ENCODE measurements at regions not wholly inside any gene's neighbourhood (a gene's known extent, or its start where the extent isn't known, plus 50 kb on each side); places are given as distances from the start of the nearest gene placed in this dataset.

DNA sequence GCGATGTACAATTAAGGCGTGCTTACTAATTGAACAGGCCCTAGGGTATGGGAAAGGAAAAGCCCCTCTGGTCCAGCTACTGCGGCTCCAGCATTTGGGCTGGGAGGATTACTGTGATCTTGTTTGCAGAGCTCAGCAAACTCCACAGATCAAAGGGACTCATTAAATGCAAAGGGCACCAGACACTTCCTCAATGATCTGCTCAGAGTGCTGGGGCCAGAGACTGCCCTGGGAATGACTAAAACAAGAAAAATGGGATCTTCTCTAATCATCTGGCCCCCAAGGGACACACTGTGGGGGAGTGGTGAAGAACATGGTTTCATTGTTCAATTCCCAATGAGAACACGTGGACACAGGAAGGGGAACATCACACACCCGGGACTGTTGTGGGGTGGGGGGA, 85.0 kb downstream of the MARCHF4 start:
- no peak overlapping the region for H3K9ac ChIP-seq (ENCODE audit: low read length)
- no peak overlapping the region for H3K27ac ChIP-seq (ENCODE audit: low read depth, low read length, poor library complexity, severe bottlenecking)
- no peaks in the 10 kb centered on the region for H3F3A ChIP-seq (ENCODE audit: insufficient read depth, low read length)
- no peak overlapping the region for H3K4me3 ChIP-seq (ENCODE audit: low read depth, low read length, poor library complexity, severe bottlenecking)
- no peak overlapping the region for H3K4me2 ChIP-seq (ENCODE audit: low read length)
- H3K9me3 ChIP-seq (ENCODE audit: low read length), result no peaks in the 10 kb centered on the region
- H3K9me2 ChIP-seq (ENCODE audit: low read depth, low read length), result no peaks in the 10 kb centered on the region
- no peaks in the 10 kb centered on the region for H3K4me1 ChIP-seq (ENCODE audit: insufficient read depth, low read length, severe bottlenecking)
- H2AFZ ChIP-seq (ENCODE audit: low read length), result no peak overlapping the region
- no peaks in the 10 kb centered on the region for H3K79me2 ChIP-seq (ENCODE audit: insufficient read depth, low read length)
- H3K27me3 ChIP-seq (ENCODE audit: insufficient read depth, low read length), result no peaks in the 10 kb centered on the region
- TF ChIP-seq, protein P1, sequence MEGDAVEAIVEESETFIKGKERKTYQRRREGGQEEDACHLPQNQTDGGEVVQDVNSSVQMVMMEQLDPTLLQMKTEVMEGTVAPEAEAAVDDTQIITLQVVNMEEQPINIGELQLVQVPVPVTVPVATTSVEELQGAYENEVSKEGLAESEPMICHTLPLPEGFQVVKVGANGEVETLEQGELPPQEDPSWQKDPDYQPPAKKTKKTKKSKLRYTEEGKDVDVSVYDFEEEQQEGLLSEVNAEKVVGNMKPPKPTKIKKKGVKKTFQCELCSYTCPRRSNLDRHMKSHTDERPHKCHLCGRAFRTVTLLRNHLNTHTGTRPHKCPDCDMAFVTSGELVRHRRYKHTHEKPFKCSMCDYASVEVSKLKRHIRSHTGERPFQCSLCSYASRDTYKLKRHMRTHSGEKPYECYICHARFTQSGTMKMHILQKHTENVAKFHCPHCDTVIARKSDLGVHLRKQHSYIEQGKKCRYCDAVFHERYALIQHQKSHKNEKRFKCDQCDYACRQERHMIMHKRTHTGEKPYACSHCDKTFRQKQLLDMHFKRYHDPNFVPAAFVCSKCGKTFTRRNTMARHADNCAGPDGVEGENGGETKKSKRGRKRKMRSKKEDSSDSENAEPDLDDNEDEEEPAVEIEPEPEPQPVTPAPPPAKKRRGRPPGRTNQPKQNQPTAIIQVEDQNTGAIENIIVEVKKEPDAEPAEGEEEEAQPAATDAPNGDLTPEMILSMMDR (IDR thresholded peaks at IDR 0.05; ENCODE audit: low read length), result no peak
- TF ChIP-seq EZH2 (IDR thresholded peaks at IDR 0.05; ENCODE audit: borderline replicate concordance, low read length), result no peak
- no peaks in the 10 kb centered on the region for H3K36me3 ChIP-seq (ENCODE audit: insufficient read depth, low read length)
- no peaks in the 10 kb centered on the region for H4K20me1 ChIP-seq (ENCODE audit: insufficient read depth, low read length)

DNA sequence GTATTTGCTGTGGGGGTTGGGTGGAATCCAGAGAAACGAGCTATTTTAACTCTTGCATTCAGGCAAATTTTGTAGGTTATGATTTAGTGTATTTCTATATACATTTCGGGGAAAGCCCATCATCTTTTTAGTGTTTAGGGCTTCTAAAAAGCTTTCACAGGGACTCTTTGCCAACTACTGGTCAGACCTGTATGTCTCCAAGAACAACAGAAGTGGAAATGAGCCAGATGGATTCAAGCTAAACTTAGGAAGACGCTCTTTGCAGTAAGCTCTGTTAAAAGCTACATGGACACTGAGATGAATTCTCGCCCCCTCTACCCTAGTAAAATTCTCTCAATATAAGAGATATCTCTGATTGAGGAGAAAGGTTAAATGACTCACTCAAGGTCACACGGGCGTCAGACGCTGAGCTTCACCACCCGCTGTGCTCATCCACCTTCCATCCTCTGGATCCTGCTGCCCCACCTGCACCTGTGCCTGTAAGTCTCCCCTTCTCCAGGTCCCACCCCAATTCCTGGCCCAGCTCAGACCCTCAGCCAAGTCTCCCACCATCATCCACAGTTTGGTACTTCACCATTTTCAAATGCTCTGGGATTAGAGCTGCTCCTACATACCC, 85.6 kb downstream of the MARCHF4 start:
- Histone ChIP-seq H3K9me3 (ENCODE audit: low read length) (no peaks in the 10 kb centered on the region), H3F3A (ENCODE audit: insufficient read depth, low read length) (no peaks in the 10 kb centered on the region), H3K27me3 (ENCODE audit: insufficient read depth, low read length) (no peaks in the 10 kb centered on the region), H3K4me3 (ENCODE audit: low read depth, low read length, poor library complexity, severe bottlenecking) (no peak overlapping the region), H3K27ac (ENCODE audit: low read depth, low read length, poor library complexity, severe bottlenecking) (no peak overlapping the region), H3K4me2 (ENCODE audit: low read length) (no peak overlapping the region), H3K4me1 (ENCODE audit: insufficient read depth, low read length, severe bottlenecking) (no peaks in the 10 kb centered on the region), H4K20me1 (ENCODE audit: insufficient read depth, low read length) (no peaks in the 10 kb centered on the region), H3K9me2 (ENCODE audit: low read depth, low read length) (no peaks in the 10 kb centered on the region), H3K36me3 (ENCODE audit: insufficient read depth, low read length) (no peaks in the 10 kb centered on the region), H2AFZ (ENCODE audit: low read length) (no peak overlapping the region), H3K79me2 (ENCODE audit: insufficient read depth, low read length) (no peaks in the 10 kb centered on the region), H3K9ac (ENCODE audit: low read length) (no peak overlapping the region)
- no peak for TF ChIP-seq EZH2 (IDR thresholded peaks at IDR 0.05; ENCODE audit: borderline replicate concordance, low read length)
- TF ChIP-seq, protein P1 (IDR thresholded peaks at IDR 0.05; ENCODE audit: low read length), result no peak

DNA sequence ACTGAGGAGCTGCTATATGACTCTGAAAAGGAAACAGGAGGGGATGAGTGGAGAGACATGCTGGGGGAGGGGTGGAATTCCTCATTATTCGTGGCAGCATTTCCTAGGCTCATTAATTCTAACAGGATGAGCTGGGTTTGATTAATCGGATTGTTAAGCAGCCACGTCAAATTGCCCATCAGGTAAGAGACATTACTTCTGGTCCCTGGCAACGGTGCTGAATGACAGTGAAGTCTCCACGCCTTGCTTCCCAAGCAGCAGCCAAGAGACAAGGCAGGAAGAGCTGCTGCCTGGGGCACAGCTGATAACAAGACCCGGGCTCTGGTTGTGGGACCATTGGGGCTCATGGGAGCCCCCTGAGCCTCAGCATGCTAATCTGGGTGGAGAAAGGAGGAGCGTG, 86.6 kb downstream of the MARCHF4 start:
- H3K27ac ChIP-seq (ENCODE audit: low read depth, low read length, poor library complexity, severe bottlenecking), result no peak overlapping the region
- H3K9me3 ChIP-seq (ENCODE audit: low read length), result no peaks in the 10 kb centered on the region
- no peaks in the 10 kb centered on the region for H3K79me2 ChIP-seq (ENCODE audit: insufficient read depth, low read length)
- no peaks in the 10 kb centered on the region for H3K36me3 ChIP-seq (ENCODE audit: insufficient read depth, low read length)
- H3K9ac ChIP-seq (ENCODE audit: low read length), result no peak overlapping the region
- H3F3A ChIP-seq (ENCODE audit: insufficient read depth, low read length), result no peaks in the 10 kb centered on the region
- no peaks in the 10 kb centered on the region for H3K4me1 ChIP-seq (ENCODE audit: insufficient read depth, low read length, severe bottlenecking)
- no peaks in the 10 kb centered on the region for H3K9me2 ChIP-seq (ENCODE audit: low read depth, low read length)
- no peaks in the 10 kb centered on the region for H4K20me1 ChIP-seq (ENCODE audit: insufficient read depth, low read length)
- H3K4me2 ChIP-seq (ENCODE audit: low read length), result no peak overlapping the region
- no peak overlapping the region for H3K4me3 ChIP-seq (ENCODE audit: low read depth, low read length, poor library complexity, severe bottlenecking)
- no peak for TF ChIP-seq EZH2 (IDR thresholded peaks at IDR 0.05; ENCODE audit: borderline replicate concordance, low read length)
- TF ChIP-seq, protein P1 (IDR thresholded peaks at IDR 0.05; ENCODE audit: low read length), result no peak
- no peak overlapping the region for H2AFZ ChIP-seq (ENCODE audit: low read length)
- no peaks in the 10 kb centered on the region for H3K27me3 ChIP-seq (ENCODE audit: insufficient read depth, low read length)
